Endothelial cell of umbilical vein (primary cell): ENCODE measurements at regions not wholly inside any gene's neighbourhood (a gene's known extent, or its start where the extent isn't known, plus 50 kb on each side); places are given as distances from the start of the nearest gene placed in this dataset.
A peak's percentile ranks its signal among the peaks of the same experiment; 100 is the strongest.

Experiments used
- BruUV-seq: library from RNA; stranded (reverse); fragments of 400-500 nt; replicated peaks from 2 replicates; lab custom pipeline; 2021; lab: Mats Ljungman, UMichigan
- CTCF ChIA-PET: fragments of 300-600, 350-600 bp; sonication (Branson Sonifier 250); formaldehyde crosslinking; loops from one replicate; lab custom pipeline; 2021; ENCODE audit warnings: antibody characterized with exemption, inconsistent platforms; lab: Charles Lee
- POLR2A ChIA-PET: fragments of 300-600, 350-600 bp; sonication (Branson Sonifier 250); formaldehyde crosslinking; loops from one replicate; lab custom pipeline; 2021; ENCODE audit warnings: antibody characterized with exemption, inconsistent platforms; lab: Charles Lee
- DNase-seq: peaks from one replicate; pipeline ENCODE4 v3.0.0-alpha.2; 2011; ENCODE audit warnings: low read depth, low spot score
- FAIRE-seq: peaks from 2 replicates; lab custom pipeline; 2011; peaks lifted over from hg19 to GRCh38; lab: Jason Lieb, UNC
- H2AFZ ChIP-seq: 2 replicates; pipeline ENCODE4 v1.6.0; 2012; ENCODE audit warnings: low read depth, low read length, control low read depth, inconsistent platforms
- H3K27ac ChIP-seq: 2 replicates; pipeline ENCODE4 v1.5.1; 2011; ENCODE audit warnings: low read depth, mild to moderate bottlenecking, control low read depth, low read length, moderate library complexity; ENCODE audit not compliant: insufficient read depth
- H3K27me3 ChIP-seq, 2 experiments: 2 replicates each; pipeline versions ENCODE4 v1.6.0 to v1.6.1; 2011; ENCODE audit warnings: low read length in 2 of 2, mixed read lengths in 1 of 2; ENCODE audit not compliant: control insufficient read depth in 2 of 2, insufficient read depth in 2 of 2
- H3K36me3 ChIP-seq, 2 experiments: 2 replicates in 1 of 2; 3 replicates in 1 of 2; pipeline ENCODE4 v1.5.1; 2011; ENCODE audit warnings: low read length in 2 of 2, mild to moderate bottlenecking in 1 of 2, moderate library complexity in 1 of 2; ENCODE audit not compliant: control insufficient read depth in 2 of 2, insufficient read depth in 2 of 2; ENCODE audit errors: extremely low read depth in 1 of 2
- H3K4me1 ChIP-seq: 3 replicates; pipeline ENCODE4 v1.5.1; 2011; ENCODE audit warnings: mild to moderate bottlenecking, low read length; ENCODE audit not compliant: control insufficient read depth, insufficient read depth; ENCODE audit errors: extremely low read depth
- H3K4me2 ChIP-seq: 2 replicates; pipeline ENCODE4 v1.6.1; 2011; ENCODE audit warnings: low read length, control low read depth, mixed read lengths; ENCODE audit not compliant: insufficient read depth
- H3K4me3 ChIP-seq, 3 experiments: fragments of 200-600 bp in 1 of 3; sonication (generic), shearing (Covaris generic) in 1 of 3; replicated peaks in 1 of 3; 2 replicates each; pipeline ENCODE4 v1.5.1; 2011 to 2016; ENCODE audit warnings: control low read depth in 3 of 3, low read length in 3 of 3, mild to moderate bottlenecking in 2 of 3, inconsistent platforms in 1 of 3, low read depth in 1 of 3, moderate library complexity in 1 of 3; ENCODE audit not compliant: insufficient read depth in 1 of 3
- H3K79me2 ChIP-seq: 2 replicates; pipeline ENCODE4 v1.6.0; 2012; ENCODE audit warnings: low read length, inconsistent platforms; ENCODE audit not compliant: control insufficient read depth, insufficient read depth
- H3K9ac ChIP-seq: replicated peaks from 2 replicates; pipeline ENCODE3; 2011; ENCODE audit warnings: low read length, control low read depth; ENCODE audit not compliant: insufficient read depth; ENCODE audit errors: extremely low read depth
- H3K9me1 ChIP-seq: replicated peaks from 3 replicates; pipeline ENCODE4 v1.6.0; 2011; ENCODE audit warnings: mild to moderate bottlenecking, low read length; ENCODE audit not compliant: control insufficient read depth, insufficient read depth; ENCODE audit errors: extremely low read depth
- H3K9me3 ChIP-seq: replicated peaks from 2 replicates; pipeline ENCODE4 v1.5.1; 2012; ENCODE audit warnings: low read length, inconsistent platforms; ENCODE audit not compliant: control insufficient read depth, insufficient read depth
- H4K20me1 ChIP-seq: replicated peaks from 2 replicates; pipeline ENCODE3; 2011; ENCODE audit warnings: mild to moderate bottlenecking, low read length; ENCODE audit not compliant: control insufficient read depth, insufficient read depth; ENCODE audit errors: extremely low read depth
- CTCF ChIP-seq, 2 donors: IDR thresholded peaks; 1 replicate in 1 of 2; 2 replicates in 1 of 2; pipeline ENCODE4 v1.5.1; 2011; ENCODE audit warnings: low read length in 2 of 2, mild to moderate bottlenecking in 2 of 2, moderate library complexity in 2 of 2, control low read depth in 1 of 2, inconsistent platforms in 1 of 2, low read depth in 1 of 2; ENCODE audit not compliant: insufficient read depth in 1 of 2; ENCODE audit errors: extremely low read depth in 1 of 2
- EZH2 ChIP-seq: IDR thresholded peaks from 2 replicates; pipeline ENCODE4 v1.6.1; 2012; ENCODE audit warnings: borderline replicate concordance, low read depth, mild to moderate bottlenecking, moderate library complexity, low read length, inconsistent platforms; ENCODE audit not compliant: severe bottlenecking
- FOS ChIP-seq: IDR thresholded peaks from 2 replicates; pipeline ENCODE4 v1.6.1; 2011; ENCODE audit warnings: mild to moderate bottlenecking, low read length, moderate library complexity, borderline replicate concordance; ENCODE audit not compliant: insufficient read depth
- GATA2 ChIP-seq: IDR thresholded peaks from 2 replicates; pipeline ENCODE4 v1.7.0; 2011; ENCODE audit warnings: low read depth, mild to moderate bottlenecking, moderate library complexity, mixed read lengths, low read length; ENCODE audit not compliant: insufficient read length, insufficient read depth
- JUN ChIP-seq: IDR thresholded peaks from 2 replicates; pipeline ENCODE4 v1.6.1; 2011; ENCODE audit warnings: borderline replicate concordance, low read depth; ENCODE audit not compliant: insufficient read length, insufficient read depth
- MAX ChIP-seq: IDR thresholded peaks from 2 replicates; pipeline ENCODE4 v1.6.1; 2011; ENCODE audit not compliant: insufficient read depth, insufficient read length
- MYC ChIP-seq: IDR thresholded peaks from one replicate; pipeline ENCODE4 v1.6.1; 2011; ENCODE audit warnings: mild to moderate bottlenecking, low read depth, low read length
- POLR2A ChIP-seq: IDR thresholded peaks from 2 replicates; pipeline ENCODE4 v1.6.1; 2012; ENCODE audit warnings: low read depth, mild to moderate bottlenecking, control low read depth, low read length
- POLR2AphosphoS5 ChIP-seq: IDR thresholded peaks from 2 replicates; pipeline ENCODE4 v1.6.1; 2012; ENCODE audit warnings: low read depth, mild to moderate bottlenecking, control low read depth, low read length, moderate library complexity; ENCODE audit not compliant: insufficient read depth
- dilution Hi-C: fragments of 300-500 bp; cut with MboI; formaldehyde crosslinking; loops from one replicate; pipeline ENCODE4 v1.15.0; 2019; ENCODE audit warnings: low sequenced_read_pairs; ENCODE audit not compliant: extremely low pct_ligation_motif_present
- intact Hi-C: fragments of 100-400 bp; cut with micrococcal nuclease; formaldehyde crosslinking; loops from one replicate; pipeline ENCODE4 v1.10.0; 2022

GRCh38 chr13:33509642-33510229 lies 224.2 kb upstream of the STARD13 start:
- dilution Hi-C loops (no loop called here), intact Hi-C loops (loop anchor here (1.0 kb wide), 2 partner anchors 15 to 33 kb away; no protein-coding TSS in a partner anchor)
- Histone ChIP-seq H3K79me2 (no peaks in the 10 kb centered on the region), H3K4me2 (peak overlapping the region; percentile 62), H3K9me3 (no peaks in the 10 kb centered on the region), H3K4me3 (no peak overlapping the region), H3K4me1 (peaks cover 22% of the 10 kb centered on the region), H3K27ac (peak overlapping the region; percentile 88), H3K36me3 (no peaks in the 10 kb centered on the region), H3K9me1 (no peaks in the 10 kb centered on the region), H3K27me3 (no peaks in the 10 kb centered on the region), H2AFZ (peak overlapping the region; percentile 81), H3K9ac (peak overlapping the region; percentile 48), H4K20me1 (no peaks in the 10 kb centered on the region)
- FAIRE-seq (peak; percentile 91), DNase-seq (peak; percentile 67)
- POLR2A ChIA-PET = interaction anchor here (0.9 kb wide), 1 partner anchor 15 kb away, joined by 3 read pairs; no protein-coding TSS in a partner anchor
- TF ChIP-seq MYC = no peak
- peak; percentile 69 for TF ChIP-seq JUN
- no peak for TF ChIP-seq EZH2
- peak; percentile 36 for TF ChIP-seq POLR2A
- no peak for TF ChIP-seq CTCF (IDR thresholded peaks at IDR 0.05; ENCODE audit: extremely low read depth in 1 of 2, insufficient read depth in 1 of 2, low read depth in 1 of 2, low read length in 2 of 2)
- peak; percentile 69 for TF ChIP-seq FOS
- no peak for TF ChIP-seq MAX
- peak; percentile 83 for TF ChIP-seq POLR2AphosphoS5
- TF ChIP-seq GATA2 = peak; percentile 30
- BruUV-seq = no TSS peak
- CTCF ChIA-PET = interaction anchor here (0.6 to 1.6 kb wide), 8 partner anchors 10 to 281 kb away, joined by 3 to 10 read pairs (median 4); no protein-coding TSS in a partner anchor
